ENCODE measurements at regions not wholly inside any gene's neighbourhood (a gene's known extent, or its start where the extent isn't known, plus 50 kb on each side); places are given as distances from the start of the nearest gene placed in this dataset.
"Not testable (repeated sequence)": the region's sequence is repeated elsewhere in the genome, so short reads cannot be mapped to it uniquely, and the experiment has no call there.

DNA sequence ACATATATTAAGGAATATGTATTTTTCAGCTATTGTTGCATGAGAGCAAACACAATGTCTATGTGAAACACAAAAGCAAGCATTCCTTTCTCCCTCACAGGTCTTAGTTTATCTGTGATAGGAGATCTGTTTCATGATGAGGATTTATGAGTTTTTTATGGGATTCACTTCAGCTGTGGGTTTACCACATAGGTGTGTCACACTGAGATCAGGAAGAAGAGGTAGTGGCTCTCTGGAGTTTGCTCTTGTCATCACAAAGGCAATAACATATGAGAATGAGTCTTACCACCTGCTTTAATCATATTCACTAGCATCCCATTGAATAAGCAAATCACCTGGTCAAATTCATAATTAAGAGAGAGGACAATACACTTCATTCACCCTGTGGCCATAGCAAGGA, 960.3 kb upstream of the SLC39A10 start:
- H3K4me3 ChIP-seq (ENCODE audit: low read length) = no peak overlapping the region
- no peak overlapping the region for H3K9ac ChIP-seq (ENCODE audit: low read length)
- no peak overlapping the region for H3K27ac ChIP-seq (ENCODE audit: low read depth, low read length)
- H3K27me3 ChIP-seq (ENCODE audit: control insufficient read depth, insufficient read depth, low read length) = no peaks in the 10 kb centered on the region
- H3K4me1 ChIP-seq (ENCODE audit: control insufficient read depth, insufficient read depth, low read length) = no peaks in the 10 kb centered on the region
- H3K36me3 ChIP-seq (ENCODE audit: control insufficient read depth, insufficient read depth, low read length) = no peaks in the 10 kb centered on the region

GRCh38 chr2:194686569-194686968, 970.5 kb upstream of the SLC39A10 start:
- H3K9ac ChIP-seq (ENCODE audit: low read length) = no peak overlapping the region
- H3K4me3 ChIP-seq (ENCODE audit: low read length) = no peak overlapping the region
- no peaks in the 10 kb centered on the region for H3K27me3 ChIP-seq (ENCODE audit: control insufficient read depth, insufficient read depth, low read length)
- H3K4me1 ChIP-seq (ENCODE audit: control insufficient read depth, insufficient read depth, low read length) = no peaks in the 10 kb centered on the region
- no peak overlapping the region for H3K27ac ChIP-seq (ENCODE audit: low read depth, low read length)
- H3K36me3 ChIP-seq (ENCODE audit: control insufficient read depth, insufficient read depth, low read length) = no peaks in the 10 kb centered on the region

- no peak overlapping the region for H3K4me3 ChIP-seq (ENCODE audit: low read length)
- no peaks in the 10 kb centered on the region for H3K36me3 ChIP-seq (ENCODE audit: control insufficient read depth, insufficient read depth, low read length)
- H3K27me3 ChIP-seq (ENCODE audit: control insufficient read depth, insufficient read depth, low read length) = no peaks in the 10 kb centered on the region
- no peaks in the 10 kb centered on the region for H3K4me1 ChIP-seq (ENCODE audit: control insufficient read depth, insufficient read depth, low read length)
- H3K9ac ChIP-seq (ENCODE audit: low read length) = no peak overlapping the region
- no peak overlapping the region for H3K27ac ChIP-seq (ENCODE audit: low read depth, low read length)
Observed at GRCh38 chr2:194674043-194674442, 983.0 kb upstream of the SLC39A10 start.

- Histone ChIP-seq H3K27ac (ENCODE audit: low read depth, low read length) (no peak overlapping the region), H3K9ac (ENCODE audit: low read length) (no peak overlapping the region), H3K4me1 (ENCODE audit: control insufficient read depth, insufficient read depth, low read length) (no peaks in the 10 kb centered on the region), H3K27me3 (ENCODE audit: control insufficient read depth, insufficient read depth, low read length) (no peaks in the 10 kb centered on the region), H3K4me3 (ENCODE audit: low read length) (no peak overlapping the region), H3K36me3 (ENCODE audit: control insufficient read depth, insufficient read depth, low read length) (no peaks in the 10 kb centered on the region)
Observed at GRCh38 chr2:194672994-194673393, 984.0 kb upstream of the SLC39A10 start.

DNA sequence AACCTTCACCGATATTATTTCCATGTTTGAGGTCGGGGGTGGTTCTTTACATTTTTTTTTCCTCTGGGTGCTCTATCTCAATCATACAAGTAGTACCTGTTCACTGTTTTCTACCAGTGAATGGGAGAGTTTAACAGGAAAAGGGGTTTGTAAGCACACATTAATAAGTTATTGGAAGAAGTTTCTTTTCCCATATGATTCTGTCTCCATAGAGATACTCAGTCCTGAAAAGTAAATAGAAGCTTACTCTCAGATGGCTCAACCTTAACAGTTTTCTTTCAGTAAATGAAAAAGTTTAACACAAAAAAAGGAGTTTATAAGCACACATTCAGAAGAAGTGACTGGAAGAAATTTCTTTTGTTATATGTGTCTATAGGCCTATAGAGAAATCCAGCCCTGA, 995.6 kb upstream of the SLC39A10 start:
- Histone ChIP-seq H3K27ac (ENCODE audit: low read depth, low read length) (no peak overlapping the region), H3K9ac (ENCODE audit: low read length) (no peak overlapping the region), H3K27me3 (ENCODE audit: control insufficient read depth, insufficient read depth, low read length) (no peaks in the 10 kb centered on the region), H3K4me3 (ENCODE audit: low read length) (no peak overlapping the region), H3K4me1 (ENCODE audit: control insufficient read depth, insufficient read depth, low read length) (no peaks in the 10 kb centered on the region), H3K36me3 (ENCODE audit: control insufficient read depth, insufficient read depth, low read length) (no peaks in the 10 kb centered on the region)

DNA sequence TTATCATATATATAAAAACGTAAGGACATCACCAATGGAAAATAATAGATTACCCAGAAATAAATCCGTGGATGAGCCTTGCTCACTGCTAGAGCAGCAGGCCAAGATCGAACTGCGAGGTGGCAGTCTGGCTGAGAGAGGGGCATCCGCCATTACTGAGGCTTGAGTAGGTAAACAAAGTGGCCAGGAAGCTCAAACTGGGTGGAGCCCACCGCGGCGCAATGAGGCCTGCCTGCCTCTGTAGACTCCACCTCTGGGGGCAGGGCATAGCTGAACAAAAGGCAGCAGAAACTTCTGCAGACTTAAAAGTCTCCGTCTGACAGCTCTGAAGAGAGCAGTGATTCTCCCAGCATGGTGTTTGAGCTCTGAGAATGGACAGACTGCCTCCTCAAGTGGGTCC, 1018.0 kb upstream of the SLC39A10 start:
- not testable (repeated sequence) for H3K27ac ChIP-seq (ENCODE audit: low read depth, low read length); H3K4me3 ChIP-seq (ENCODE audit: low read length); H3K27me3 ChIP-seq (ENCODE audit: control insufficient read depth, insufficient read depth, low read length); H3K4me1 ChIP-seq (ENCODE audit: control insufficient read depth, insufficient read depth, low read length); H3K9ac ChIP-seq (ENCODE audit: low read length); H3K36me3 ChIP-seq (ENCODE audit: control insufficient read depth, insufficient read depth, low read length)

DNA sequence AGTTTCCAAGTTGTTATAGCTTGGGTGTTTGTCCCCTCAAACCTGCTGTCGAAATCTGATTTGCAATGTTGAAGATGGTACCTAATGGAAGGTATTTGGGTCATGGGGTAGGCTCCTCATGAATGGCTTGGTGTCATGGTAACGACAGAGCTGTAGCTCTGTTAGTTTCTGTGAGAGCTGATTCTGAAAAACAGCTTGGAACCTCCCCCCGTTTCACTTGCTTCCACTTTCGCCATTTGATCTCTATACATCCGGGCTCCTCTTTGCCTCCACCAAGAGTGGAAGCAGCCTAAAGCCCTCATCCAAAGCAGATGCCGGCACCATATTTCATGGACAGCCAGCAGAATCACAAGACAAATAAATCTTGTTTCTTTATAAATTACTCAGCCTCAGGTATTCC, 1035.1 kb upstream of the SLC39A10 start:
- no peaks in the 10 kb centered on the region for H3K27me3 ChIP-seq (ENCODE audit: control insufficient read depth, insufficient read depth, low read length)
- H3K4me1 ChIP-seq (ENCODE audit: control insufficient read depth, insufficient read depth, low read length) = no peaks in the 10 kb centered on the region
- no peak overlapping the region for H3K9ac ChIP-seq (ENCODE audit: low read length)
- H3K4me3 ChIP-seq (ENCODE audit: low read length) = no peak overlapping the region
- no peaks in the 10 kb centered on the region for H3K36me3 ChIP-seq (ENCODE audit: control insufficient read depth, insufficient read depth, low read length)
- no peak overlapping the region for H3K27ac ChIP-seq (ENCODE audit: low read depth, low read length)

DNA sequence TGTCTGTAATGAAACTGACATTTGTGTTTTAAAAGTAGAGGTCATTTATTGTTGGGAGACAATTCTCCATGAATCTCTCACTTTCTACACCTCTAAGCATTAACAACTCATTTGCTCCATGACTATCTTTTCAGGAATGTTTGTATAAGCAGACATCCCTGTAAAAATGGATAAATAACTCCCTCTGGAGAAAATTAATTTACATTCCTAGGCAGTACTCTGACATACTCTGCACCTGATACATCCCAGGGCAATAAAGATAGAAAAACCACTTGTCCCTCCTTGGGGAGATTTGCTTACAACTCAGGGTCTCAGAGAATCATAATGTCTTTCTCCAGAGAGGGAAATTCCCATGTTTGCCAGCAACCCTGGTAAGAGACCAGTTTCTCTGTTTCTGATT, 1037.7 kb upstream of the SLC39A10 start:
- H3K4me1 ChIP-seq (ENCODE audit: control insufficient read depth, insufficient read depth, low read length) = no peaks in the 10 kb centered on the region
- H3K4me3 ChIP-seq (ENCODE audit: low read length) = no peak overlapping the region
- no peaks in the 10 kb centered on the region for H3K36me3 ChIP-seq (ENCODE audit: control insufficient read depth, insufficient read depth, low read length)

GRCh38 chr2:194618432-194618831, 1038.6 kb upstream of the SLC39A10 start:
- Histone ChIP-seq H3K4me3 (ENCODE audit: low read length) (no peak overlapping the region), H3K36me3 (ENCODE audit: control insufficient read depth, insufficient read depth, low read length) (no peaks in the 10 kb centered on the region), H3K9ac (ENCODE audit: low read length) (no peak overlapping the region), H3K4me1 (ENCODE audit: control insufficient read depth, insufficient read depth, low read length) (no peaks in the 10 kb centered on the region), H3K27me3 (ENCODE audit: control insufficient read depth, insufficient read depth, low read length) (no peaks in the 10 kb centered on the region), H3K27ac (ENCODE audit: low read depth, low read length) (no peak overlapping the region)

More for the DNA sequence above, 1037.7 kb upstream of the SLC39A10 start:
- Histone ChIP-seq H3K27me3 (ENCODE audit: control insufficient read depth, insufficient read depth, low read length) (no peaks in the 10 kb centered on the region), H3K9ac (ENCODE audit: low read length) (no peak overlapping the region), H3K27ac (ENCODE audit: low read depth, low read length) (no peak overlapping the region)

GRCh38 chr2:194616334-194616733, 1040.7 kb upstream of the SLC39A10 start:
- Histone ChIP-seq H3K4me3 (ENCODE audit: low read length) (no peak overlapping the region), H3K27ac (ENCODE audit: low read depth, low read length) (no peak overlapping the region), H3K27me3 (ENCODE audit: control insufficient read depth, insufficient read depth, low read length) (no peaks in the 10 kb centered on the region), H3K9ac (ENCODE audit: low read length) (no peak overlapping the region), H3K36me3 (ENCODE audit: control insufficient read depth, insufficient read depth, low read length) (no peaks in the 10 kb centered on the region), H3K4me1 (ENCODE audit: control insufficient read depth, insufficient read depth, low read length) (no peaks in the 10 kb centered on the region)

DNA sequence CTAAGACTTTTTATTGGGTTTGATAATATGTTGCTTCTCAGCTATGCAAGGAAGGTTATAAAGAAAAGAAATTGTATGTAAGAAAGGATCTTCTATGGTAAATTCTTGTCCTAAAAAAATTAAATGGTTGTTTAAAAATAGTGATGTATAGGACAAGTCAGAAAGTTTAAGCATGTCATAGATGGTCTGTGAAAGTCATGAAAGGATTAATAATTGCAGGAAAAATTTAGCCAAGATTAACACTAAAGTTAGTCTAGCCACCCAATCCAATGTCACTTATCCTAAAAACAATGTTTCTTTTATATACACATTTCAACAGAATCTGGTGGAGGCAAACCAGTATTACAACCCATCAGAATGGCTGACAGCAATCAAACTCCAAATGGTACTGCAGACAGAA, 1046.7 kb upstream of the SLC39A10 start:
- no peaks in the 10 kb centered on the region for H3K27me3 ChIP-seq (ENCODE audit: control insufficient read depth, insufficient read depth, low read length)
- H3K9ac ChIP-seq (ENCODE audit: low read length) = no peak overlapping the region
- H3K4me3 ChIP-seq (ENCODE audit: low read length) = no peak overlapping the region
- no peak overlapping the region for H3K27ac ChIP-seq (ENCODE audit: low read depth, low read length)
- no peaks in the 10 kb centered on the region for H3K4me1 ChIP-seq (ENCODE audit: control insufficient read depth, insufficient read depth, low read length)
- no peaks in the 10 kb centered on the region for H3K36me3 ChIP-seq (ENCODE audit: control insufficient read depth, insufficient read depth, low read length)

DNA sequence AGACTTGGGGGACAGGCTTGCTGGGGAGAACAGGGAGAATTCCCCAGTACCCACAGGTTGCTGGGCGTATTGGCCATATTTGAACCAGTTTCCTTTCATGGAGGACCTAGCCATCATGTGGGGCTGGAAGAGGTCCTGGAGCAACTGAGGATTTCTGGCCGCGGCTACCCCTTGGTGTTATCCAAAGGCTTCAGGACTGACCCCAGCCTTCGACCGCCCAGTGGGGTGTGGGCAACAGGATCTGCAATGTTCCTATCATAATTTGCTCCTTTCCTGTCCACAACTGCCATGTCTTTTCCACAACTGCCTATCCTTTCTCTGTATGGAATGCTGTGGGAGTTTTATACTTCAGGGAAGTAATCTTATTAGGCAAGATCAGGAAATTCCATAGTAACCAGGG, 1053.6 kb upstream of the SLC39A10 start:
- no peak overlapping the region for H3K4me3 ChIP-seq (ENCODE audit: low read length)

GRCh38 chr2:194602750-194603149, 1054.3 kb upstream of the SLC39A10 start:
- Histone ChIP-seq H3K27me3 (ENCODE audit: control insufficient read depth, insufficient read depth, low read length) (no peaks in the 10 kb centered on the region), H3K4me1 (ENCODE audit: control insufficient read depth, insufficient read depth, low read length) (no peaks in the 10 kb centered on the region), H3K36me3 (ENCODE audit: control insufficient read depth, insufficient read depth, low read length) (no peaks in the 10 kb centered on the region), H3K27ac (ENCODE audit: low read depth, low read length) (no peak overlapping the region), H3K9ac (ENCODE audit: low read length) (no peak overlapping the region), H3K4me3 (ENCODE audit: low read length) (no peak overlapping the region)

More for the DNA sequence above, 1053.6 kb upstream of the SLC39A10 start:
- Histone ChIP-seq H3K27me3 (ENCODE audit: control insufficient read depth, insufficient read depth, low read length) (no peaks in the 10 kb centered on the region), H3K36me3 (ENCODE audit: control insufficient read depth, insufficient read depth, low read length) (no peaks in the 10 kb centered on the region), H3K27ac (ENCODE audit: low read depth, low read length) (no peak overlapping the region), H3K9ac (ENCODE audit: low read length) (no peak overlapping the region), H3K4me1 (ENCODE audit: control insufficient read depth, insufficient read depth, low read length) (no peaks in the 10 kb centered on the region)
